Heart left ventricle (tissue), 16 donors: ENCODE measurements at regions not wholly inside any gene's neighbourhood (a gene's known extent, or its start where the extent isn't known, plus 50 kb on each side); places are given as distances from the start of the nearest gene placed in this dataset.

Experiments used
- ATAC-seq, 4 donors: fragments of 200-7000 bp; cut with Tn5 transposase; one replicate each; pipeline ENCODE4 v1.9.1; 2020 to 2022; ENCODE audit warnings: moderate library complexity in 4 of 4, mild to moderate bottlenecking in 3 of 4, moderate number of reproducible peaks in 1 of 4
- DNase-seq, 5 donors: peaks; one replicate each; pipeline ENCODE4 v3.0.0-alpha.2; 2020
- H3K27ac ChIP-seq, 12 donors: fragments of 200-600 bp; sonication (generic) in 4 of 12; one replicate each; pipeline versions ENCODE4 v1.5.0 to v1.8.0; 2016 to 2022; ENCODE audit warnings: mild to moderate bottlenecking in 2 of 12
- H3K27me3 ChIP-seq, 9 donors: fragments of 200-600 bp; sonication (generic) in 2 of 9; one replicate each; pipeline versions ENCODE4 v1.5.1 to v1.8.0; 2016 to 2022; ENCODE audit warnings: mild to moderate bottlenecking in 3 of 9
- H3K36me3 ChIP-seq, 9 donors: fragments of 200-600 bp; sonication (generic) in 2 of 9; one replicate each; pipeline versions ENCODE4 v1.5.0 to v1.8.0; 2018 to 2022; ENCODE audit warnings: mild to moderate bottlenecking in 2 of 9
- H3K4me1 ChIP-seq, 12 donors: fragments of 200-600 bp; sonication (generic) in 4 of 12; one replicate each; pipeline versions ENCODE4 v1.5.0 to v1.8.0; 2016 to 2022; ENCODE audit warnings: mild to moderate bottlenecking in 3 of 12
- H3K4me3 ChIP-seq, 12 donors: fragments of 200-600 bp; sonication (generic) in 4 of 12; one replicate each; pipeline versions ENCODE4 v1.5.0 to v1.8.0; 2017 to 2022; ENCODE audit warnings: mild to moderate bottlenecking in 9 of 12, moderate library complexity in 4 of 12
- H3K9me3 ChIP-seq, 12 donors: fragments of 200-600 bp; sonication (generic) in 4 of 12; one replicate each; pipeline versions ENCODE4 v1.5.0 to v1.8.0; 2016 to 2022; ENCODE audit warnings: mild to moderate bottlenecking in 1 of 12
- CTCF ChIP-seq, 12 donors: fragments of 200-600 bp; sonication (generic) in 4 of 12; IDR thresholded peaks; one replicate each; pipeline versions ENCODE4 v1.5.0 to v1.8.0; 2018 to 2022; ENCODE audit warnings: antibody characterized with exemption in 12 of 12, mild to moderate bottlenecking in 5 of 12
- POLR2A ChIP-seq, 2 donors: fragments of 450-650 bp; IDR thresholded peaks; one replicate each; pipeline ENCODE4 v1.6.1; 2017; ENCODE audit warnings: antibody characterized with exemption in 2 of 2, mild to moderate bottlenecking in 2 of 2, moderate library complexity in 2 of 2
- WGBS, 4 donors: extraction: QIAGEN DNeasy Blood & Tissue Kit in 2 of 4; methylation state at CpG; one replicate each; pipeline versions ENCODE4 v1.1.5 to v1.1.7; 2013 to 2018; 5-methylcytosine and 5-hydroxymethylcytosine counted together
- intact Hi-C, 10 donors: fragments of 100-400 bp; cut with DNase I; formaldehyde crosslinking; loops; one replicate each; pipeline versions ENCODE4 v1.11.1 to v1.14.2; 2022
- donor health status: ischemic (EF 13 %, LVEDD 7.1; RV severe dilation, severe dysfunction).
- donor health status: healthy with polysubstance abuse.
- donor health status: DM: no; HTN: yes; CAD: no.
- donor health status: DM: no; HTN: no; CAD: no.
- donor health status: ischemic (EF 25% LVEDD 6.9; RV normal size, moderate dysfunction).
- donor health status: ischemic (EF 25% LVEDD 5.7; RV mildly dilated, moderate dysfunction).
- donor health status: healthy.
- donor health status: DM: yes; HTN: yes; CAD: no.
- donor health status: ischemic (EF 35%, LVEDD 5.7; RV mildly dilated, moderate dysfunction).
- donor health status: nonischemic (EF 11% LVEDD 7.7; RV severe dilation, severe dysfunction).
- donor health status: DM: yes; HTN: yes; CAD: no.
- donor health status: PGD.
- donor health status: ischemic (EF 29% LVEDD 5.4; RV normal size, mild dysfunction).
- donor health status: nonischemic (EF 23%, LVEDD 6.1; RV moderate dilation, normal function).

GRCh38 chr2:47251404-47251675 lies 75.0 kb upstream of the CALM2 start:
- Histone ChIP-seq H3K27ac (no peak overlapping the region), H3K27me3 (no peaks in the 10 kb centered on the region), H3K4me1 (peaks cover 0 to 5% (median 0%) of the 10 kb centered on the region in 12 donors), H3K36me3 (no peaks in the 10 kb centered on the region), H3K9me3 (no peaks in the 10 kb centered on the region), H3K4me3 (no peak overlapping the region)
- TF ChIP-seq CTCF (IDR thresholded peaks at IDR 0.05) (no peak), POLR2A (IDR thresholded peaks at IDR 0.05) (no peak)
- intact Hi-C loops: no loop called here
- WGBS, 4 donors: 87 to 97% (median 96%) methylated on average over 3 of the region's 3 CpGs
- DNase-seq: no peak
- no peak for ATAC-seq

GRCh38 chr2:47250586-47251403 lies 74.5 kb upstream of the CALM2 start:
- no peaks in the 10 kb centered on the region for H3K9me3 ChIP-seq
- no peaks in the 10 kb centered on the region for H3K27me3 ChIP-seq
- WGBS, 4 donors: 86 to 91% (median 88%) methylated on average over 11 of the region's 11 CpGs
- no peak for ATAC-seq
- H3K4me3 ChIP-seq: no peak overlapping the region
- intact Hi-C loops: no loop called here
- TF ChIP-seq POLR2A (IDR thresholded peaks at IDR 0.05): no peak
- no peak for TF ChIP-seq CTCF (IDR thresholded peaks at IDR 0.05)
- H3K27ac ChIP-seq: no peak overlapping the region
- no peak for DNase-seq
- H3K36me3 ChIP-seq: no peaks in the 10 kb centered on the region
- peaks cover 0 to 5% (median 0%) of the 10 kb centered on the region in 12 donors for H3K4me1 ChIP-seq

- no peak overlapping the region for H3K4me3 ChIP-seq
- no peaks in the 10 kb centered on the region for H3K9me3 ChIP-seq
- peaks cover 0 to 5% (median 0%) of the 10 kb centered on the region in 12 donors for H3K4me1 ChIP-seq
- ATAC-seq (no peak), DNase-seq (no peak)
- H3K36me3 ChIP-seq: no peaks in the 10 kb centered on the region
- intact Hi-C loops: no loop called here
- no peak overlapping the region for H3K27ac ChIP-seq
- H3K27me3 ChIP-seq: no peaks in the 10 kb centered on the region
- WGBS, 4 donors: 94 to 95% (median 95%) methylated on average over 6 of the region's 6 CpGs
- TF ChIP-seq POLR2A (IDR thresholded peaks at IDR 0.05): no peak
- TF ChIP-seq CTCF (IDR thresholded peaks at IDR 0.05): no peak
These were observed 73.6 kb upstream of the CALM2 start for GRCh38 chr2:47249931-47250330.

- 68 to 73% (median 70%) methylated on average over 13 of the region's 13 CpGs for WGBS, 4 donors
These were observed 73.0 kb upstream of the CALM2 start for GRCh38 chr2:47249157-47249900.

More at GRCh38 chr2:47249157-47249900, 73.0 kb upstream of the CALM2 start:
- Histone ChIP-seq H3K36me3 (no peaks in the 10 kb centered on the region), H3K4me3 (no peak overlapping the region), H3K9me3 (no peaks in the 10 kb centered on the region), H3K27ac (no peak overlapping the region), H3K27me3 (no peaks in the 10 kb centered on the region), H3K4me1 (peaks cover 0 to 5% (median 0%) of the 10 kb centered on the region in 12 donors)
- TF ChIP-seq CTCF (IDR thresholded peaks at IDR 0.05): no peak
- ATAC-seq: no peak
- intact Hi-C loops: no loop called here
- DNase-seq: no peak
